Stromal cell of bone marrow (primary cell): ENCODE measurements at regions not wholly inside any gene's neighbourhood (a gene's known extent, or its start where the extent isn't known, plus 50 kb on each side); places are given as distances from the start of the nearest gene placed in this dataset.
"Not testable (repeated sequence)": the region's sequence is repeated elsewhere in the genome, so short reads cannot be mapped to it uniquely, and the experiment has no call there.

Source experiments
- DNase-seq: peaks from one replicate; pipeline ENCODE4 v3.0.0-alpha.2; 2012; ENCODE audit warnings: low read depth

- no peak for DNase-seq
These were observed 233.9 kb downstream of the ZIC5 start for GRCh38 chr13:99737481-99738245.

- no peak for DNase-seq
These were observed 235.0 kb downstream of the ZIC5 start for GRCh38 chr13:99736541-99736940.

- DNase-seq, result no peak
These were observed 232.9 kb downstream of the TM9SF2 start for GRCh38 chr13:99734013-99734693.

- no peak for DNase-seq
These were observed 232.1 kb downstream of the TM9SF2 start for GRCh38 chr13:99733346-99733745.

- no peak for DNase-seq
These were observed 230.5 kb downstream of the TM9SF2 start for GRCh38 chr13:99731747-99732146.

GRCh38 chr13:99730403-99730802 lies 229.1 kb downstream of the TM9SF2 start:
- no peak for DNase-seq

GRCh38 chr13:99729745-99730144 lies 228.5 kb downstream of the TM9SF2 start:
- DNase-seq, result no peak

GRCh38 chr13:99727651-99728050 lies 226.4 kb downstream of the TM9SF2 start:
- DNase-seq, result not testable (repeated sequence)

GRCh38 chr13:99726282-99726894 lies 225.1 kb downstream of the TM9SF2 start:
- DNase-seq, result no peak

- no peak for DNase-seq
These were observed 224.4 kb downstream of the TM9SF2 start for GRCh38 chr13:99725644-99726043.

GRCh38 chr13:99724633-99725517 lies 223.6 kb downstream of the TM9SF2 start:
- DNase-seq, result no peak

GRCh38 chr13:99723878-99724277 lies 222.6 kb downstream of the TM9SF2 start:
- no peak for DNase-seq

- DNase-seq, result no peak
These were observed 221.7 kb downstream of the TM9SF2 start for GRCh38 chr13:99722931-99723330.

- no peak for DNase-seq
These were observed 221.1 kb downstream of the TM9SF2 start for GRCh38 chr13:99722338-99722818.

GRCh38 chr13:99721606-99722337 lies 220.5 kb downstream of the TM9SF2 start:
- DNase-seq, result no peak

- no peak for DNase-seq
These were observed 216.8 kb downstream of the TM9SF2 start for GRCh38 chr13:99717959-99718674.

GRCh38 chr13:99709134-99709533 lies 207.9 kb downstream of the TM9SF2 start:
- DNase-seq, result no peak

GRCh38 chr13:99704390-99704789 lies 203.1 kb downstream of the TM9SF2 start:
- no peak for DNase-seq

GRCh38 chr13:99703908-99704307 lies 202.6 kb downstream of the TM9SF2 start:
- no peak for DNase-seq

GRCh38 chr13:99702687-99703319 lies 201.5 kb downstream of the TM9SF2 start:
- no peak for DNase-seq
